ENCODE measurements at regions not wholly inside any gene's neighbourhood (a gene's known extent, or its start where the extent isn't known, plus 50 kb on each side); places are given as distances from the start of the nearest gene placed in this dataset.

DNA sequence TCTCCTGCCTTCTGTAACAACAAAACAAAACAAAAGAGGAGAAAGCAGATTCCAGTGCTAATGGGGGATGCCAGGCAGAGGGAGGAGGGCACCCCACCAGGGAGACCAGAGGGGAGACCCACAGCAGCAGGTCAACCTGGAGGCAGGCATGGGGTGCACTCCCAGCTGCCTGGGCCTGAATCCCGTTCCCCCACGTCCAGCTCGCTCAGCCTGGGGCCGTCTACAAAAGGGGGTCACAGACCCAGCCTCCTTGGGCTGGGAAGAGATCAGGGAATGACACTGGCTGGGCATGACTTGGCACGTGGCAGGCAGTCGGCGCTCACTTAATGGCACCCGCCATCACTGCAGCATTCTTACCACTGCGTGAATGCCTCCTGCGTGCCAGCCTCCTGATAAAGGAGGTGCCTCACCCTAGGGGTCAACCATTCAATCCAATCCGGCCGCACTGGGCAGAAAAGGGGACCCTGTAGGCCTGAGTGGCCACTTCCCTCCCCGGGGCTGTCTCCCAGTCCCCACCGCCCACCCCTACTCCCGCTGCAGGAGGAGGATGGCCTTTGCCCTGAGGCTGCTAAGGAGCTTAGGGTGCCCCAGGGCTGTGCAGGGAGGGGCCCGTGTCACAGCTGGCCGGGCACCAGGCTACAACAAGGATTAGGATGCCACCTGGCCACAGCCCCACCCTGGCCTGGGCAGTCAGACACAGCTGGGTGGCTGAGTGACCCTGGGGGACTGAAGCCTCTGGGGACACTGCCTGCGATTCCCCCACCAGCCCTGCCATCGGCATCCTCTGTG is 87.5 kb downstream of the NCOR2 start:
- H3K4me3 ChIP-seq (replicated peaks in 1 of 2; ENCODE audit: low read depth in 2 of 2, low read length in 2 of 2) = no peak overlapping the region
- TF ChIP-seq, protein P1, sequence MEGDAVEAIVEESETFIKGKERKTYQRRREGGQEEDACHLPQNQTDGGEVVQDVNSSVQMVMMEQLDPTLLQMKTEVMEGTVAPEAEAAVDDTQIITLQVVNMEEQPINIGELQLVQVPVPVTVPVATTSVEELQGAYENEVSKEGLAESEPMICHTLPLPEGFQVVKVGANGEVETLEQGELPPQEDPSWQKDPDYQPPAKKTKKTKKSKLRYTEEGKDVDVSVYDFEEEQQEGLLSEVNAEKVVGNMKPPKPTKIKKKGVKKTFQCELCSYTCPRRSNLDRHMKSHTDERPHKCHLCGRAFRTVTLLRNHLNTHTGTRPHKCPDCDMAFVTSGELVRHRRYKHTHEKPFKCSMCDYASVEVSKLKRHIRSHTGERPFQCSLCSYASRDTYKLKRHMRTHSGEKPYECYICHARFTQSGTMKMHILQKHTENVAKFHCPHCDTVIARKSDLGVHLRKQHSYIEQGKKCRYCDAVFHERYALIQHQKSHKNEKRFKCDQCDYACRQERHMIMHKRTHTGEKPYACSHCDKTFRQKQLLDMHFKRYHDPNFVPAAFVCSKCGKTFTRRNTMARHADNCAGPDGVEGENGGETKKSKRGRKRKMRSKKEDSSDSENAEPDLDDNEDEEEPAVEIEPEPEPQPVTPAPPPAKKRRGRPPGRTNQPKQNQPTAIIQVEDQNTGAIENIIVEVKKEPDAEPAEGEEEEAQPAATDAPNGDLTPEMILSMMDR (IDR thresholded peaks at IDR 0.05; ENCODE audit: low read depth, low read length) = no peak
- DNase-seq (ENCODE audit: low read depth in 2 of 2) = no peak

DNA sequence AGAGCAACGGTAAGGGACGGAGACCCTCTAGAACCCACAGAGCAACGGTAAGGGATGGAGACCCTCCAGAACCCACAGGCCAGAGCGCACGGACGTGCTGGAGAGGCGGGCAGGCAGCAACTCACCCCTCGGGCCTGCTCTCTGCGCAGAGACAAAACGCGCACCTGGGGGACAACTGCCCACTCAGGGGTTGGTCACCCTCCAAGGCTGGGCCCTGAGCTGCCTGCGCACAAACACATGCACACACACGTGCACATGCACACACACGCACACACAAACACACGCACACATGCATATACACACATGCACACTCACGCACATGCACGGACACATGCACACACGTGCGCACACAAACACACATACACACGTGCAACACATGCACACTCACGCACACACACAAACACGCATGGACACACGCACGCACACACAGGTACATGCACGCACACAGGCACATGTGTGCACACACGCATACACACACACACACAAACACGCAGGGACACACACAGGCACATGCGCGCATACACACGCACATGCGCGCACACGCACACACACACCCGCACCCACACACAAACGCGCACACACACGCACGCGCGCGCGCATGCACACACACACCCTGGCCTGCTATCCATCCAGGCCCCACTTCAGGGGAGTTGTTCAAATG is 88.3 kb downstream of the NCOR2 start:
- TF ChIP-seq, protein P1 (IDR thresholded peaks at IDR 0.05; ENCODE audit: low read depth, low read length) = no peak

DNA sequence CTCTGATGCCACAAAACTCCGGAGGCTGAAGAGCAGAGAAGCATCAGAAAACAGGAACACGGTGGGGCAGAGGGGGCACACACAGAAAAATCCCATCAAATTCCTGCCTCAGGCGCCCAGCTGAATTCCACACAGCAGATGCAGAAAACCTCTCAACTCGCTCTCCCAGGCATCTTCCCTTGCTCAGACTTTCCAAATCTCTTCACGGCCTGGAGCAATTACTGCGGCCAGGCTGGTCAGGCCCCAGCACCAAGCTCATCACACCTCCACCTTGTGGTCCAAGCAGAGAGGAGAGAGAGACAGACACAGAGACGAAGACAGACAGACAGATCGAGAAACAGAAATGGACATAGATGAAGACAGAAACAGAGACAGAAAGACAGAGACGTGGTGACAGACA is 89.0 kb downstream of the NCOR2 start:
- no peak overlapping the region for H3K4me3 ChIP-seq (replicated peaks in 1 of 2; ENCODE audit: low read depth in 2 of 2, low read length in 2 of 2)
- DNase-seq (ENCODE audit: low read depth in 2 of 2) = no peak
- TF ChIP-seq, protein P1 (IDR thresholded peaks at IDR 0.05; ENCODE audit: low read depth, low read length) = no peak

More for the DNA sequence above, 88.3 kb downstream of the NCOR2 start:
- no peak overlapping the region for H3K4me3 ChIP-seq (replicated peaks in 1 of 2; ENCODE audit: low read depth in 2 of 2, low read length in 2 of 2)
- DNase-seq (ENCODE audit: low read depth in 2 of 2) = no peak

DNA sequence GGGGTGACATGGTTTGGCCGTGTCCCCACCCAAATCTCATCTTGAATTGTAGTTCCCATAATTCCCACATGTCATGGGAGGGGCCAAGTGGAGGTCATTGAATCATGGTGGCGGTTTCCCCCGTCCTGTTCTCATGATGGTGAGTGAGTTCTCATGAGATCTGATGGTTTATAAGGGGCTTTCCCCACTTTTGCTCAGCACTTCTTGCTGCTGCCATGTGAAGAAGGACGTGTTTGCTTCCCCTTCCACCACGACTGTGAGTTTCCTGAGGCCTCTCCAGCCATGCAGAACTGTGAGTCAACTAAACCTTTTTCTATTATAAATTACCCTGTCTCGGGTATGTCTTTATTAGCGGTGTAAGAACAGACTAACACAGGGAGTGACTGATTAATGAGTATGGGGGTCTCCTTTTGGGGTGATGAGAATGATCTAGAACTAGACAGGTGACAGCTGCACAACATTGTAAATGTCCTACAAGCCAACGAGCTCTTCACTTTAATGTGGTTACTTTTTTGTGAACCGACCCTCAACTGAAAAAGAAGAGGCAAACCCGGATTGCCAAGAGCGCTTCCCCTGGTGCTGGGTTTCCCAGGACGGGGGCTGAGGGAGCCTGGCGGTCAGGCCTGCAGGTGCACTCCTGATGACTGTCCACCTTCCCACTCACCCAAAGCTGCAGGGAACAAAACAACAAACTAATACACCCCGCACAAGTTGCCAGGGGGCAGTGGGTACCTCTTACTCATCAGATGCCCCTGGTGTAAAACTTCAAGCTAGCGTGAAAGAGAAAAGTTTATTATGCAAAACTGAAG is 90.1 kb downstream of the NCOR2 start:
- peak in 1 of 2 donors; percentile 17 for DNase-seq (ENCODE audit: low read depth in 2 of 2)
- TF ChIP-seq, protein P1 (IDR thresholded peaks at IDR 0.05; ENCODE audit: low read depth, low read length) = no peak
- H3K4me3 ChIP-seq (replicated peaks in 1 of 2; ENCODE audit: low read depth in 2 of 2, low read length in 2 of 2) = no peak overlapping the region

DNA sequence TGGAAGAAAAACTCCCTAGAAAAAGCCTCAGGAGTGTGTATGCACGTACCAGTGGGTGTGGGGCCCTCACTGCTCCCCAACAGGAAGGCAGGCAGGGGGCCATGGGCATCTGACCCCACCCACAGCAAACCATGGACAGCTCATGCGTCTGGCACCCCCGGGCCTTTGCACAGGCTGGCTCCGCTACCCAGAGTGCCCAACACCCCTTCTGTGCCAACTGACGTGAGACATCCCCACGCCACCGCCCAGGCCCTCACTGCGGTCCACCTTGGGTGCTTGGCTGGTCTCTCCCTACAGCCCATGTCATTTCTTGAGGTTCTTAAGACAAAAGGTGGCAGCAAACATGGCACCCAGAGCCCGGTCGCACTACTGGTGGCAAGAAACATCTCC is 91.4 kb downstream of the NCOR2 start:
- no peak for DNase-seq (ENCODE audit: low read depth in 2 of 2)
- H3K4me3 ChIP-seq (replicated peaks in 1 of 2; ENCODE audit: low read depth in 2 of 2, low read length in 2 of 2) = no peak overlapping the region
- TF ChIP-seq, protein P1 (IDR thresholded peaks at IDR 0.05; ENCODE audit: low read depth, low read length) = no peak

DNA sequence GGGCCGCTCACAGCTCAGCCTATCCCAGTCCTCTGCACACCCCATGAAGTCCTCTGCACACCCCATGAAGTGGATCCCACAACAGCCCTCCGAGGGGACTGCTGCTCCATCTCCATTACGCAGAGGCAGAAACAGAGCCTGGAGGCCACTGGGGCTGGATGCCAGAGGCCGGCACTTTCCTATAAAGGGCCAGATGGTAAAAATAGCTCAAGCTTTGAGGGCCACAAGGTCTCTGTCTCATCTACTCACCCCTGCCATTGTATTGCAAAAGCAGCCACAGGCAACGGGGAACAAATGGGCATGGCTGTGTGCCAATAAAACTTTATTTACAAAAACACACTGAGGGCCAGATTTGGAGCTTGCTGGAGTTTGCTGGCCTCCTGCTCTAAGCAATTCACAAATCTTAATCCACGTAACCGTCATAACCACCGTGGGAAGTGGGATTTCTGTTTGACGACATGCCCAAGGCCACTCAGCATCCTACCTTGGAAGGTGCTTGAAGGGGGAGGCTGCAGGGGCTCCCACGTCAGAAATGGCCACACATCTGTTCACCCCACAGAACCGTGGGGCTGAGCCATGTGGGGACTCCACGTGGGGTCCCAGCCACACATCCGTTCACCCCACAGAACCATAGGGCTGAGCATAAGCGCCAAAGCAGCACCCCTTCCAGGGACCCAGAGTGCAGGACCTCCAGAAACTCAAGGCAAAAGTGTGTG is 92.0 kb downstream of the NCOR2 start:
- H3K4me3 ChIP-seq (replicated peaks in 1 of 2; ENCODE audit: low read depth in 2 of 2, low read length in 2 of 2) = no peak overlapping the region
- no peak for DNase-seq (ENCODE audit: low read depth in 2 of 2)
- TF ChIP-seq, protein P1 (IDR thresholded peaks at IDR 0.05; ENCODE audit: low read depth, low read length) = no peak
